Left ventricle myocardium inferior (tissue), 1 donor: ENCODE measurements at regions not wholly inside any gene's neighbourhood (a gene's known extent, or its start where the extent isn't known, plus 50 kb on each side); places are given as distances from the start of the nearest gene placed in this dataset.

Source experiments
- DNase-seq: peaks from one replicate; pipeline ENCODE4 v3.0.0-alpha.2; 2020
- H3K27ac ChIP-seq: fragments of 200-600 bp; replicated peaks from 2 replicates; pipeline ENCODE4 v1.8.0; 2021
- H3K27me3 ChIP-seq: fragments of 200-600 bp; 2 replicates; pipeline ENCODE4 v1.8.0; 2021; ENCODE audit warnings: low read depth
- H3K36me3 ChIP-seq: fragments of 200-600 bp; 2 replicates; pipeline ENCODE4 v1.8.0; 2021
- H3K4me1 ChIP-seq: fragments of 200-600 bp; 2 replicates; pipeline ENCODE4 v1.8.0; 2021
- H3K4me3 ChIP-seq: fragments of 200-600 bp; 2 replicates; pipeline ENCODE4 v1.8.0; 2021; ENCODE audit warnings: mild to moderate bottlenecking, moderate library complexity
- H3K9me3 ChIP-seq: fragments of 200-600 bp; replicated peaks from 2 replicates; pipeline ENCODE4 v1.8.0; 2021
- intact Hi-C: fragments of 100-400 bp; cut with micrococcal nuclease; formaldehyde crosslinking; loops from one replicate; pipeline ENCODE4 v1.11.0; 2022
- TF ChIP-seq, protein P1 (sequence below): fragments of 200-600 bp; IDR thresholded peaks from 2 replicates; pipeline ENCODE4 v1.8.0; 2021; ENCODE audit warnings: antibody characterized with exemption, mild to moderate bottlenecking, borderline replicate concordance
- donor health status: DM: no; HTN: yes; CAD: no; lungs with severe emphysema.

DNA sequence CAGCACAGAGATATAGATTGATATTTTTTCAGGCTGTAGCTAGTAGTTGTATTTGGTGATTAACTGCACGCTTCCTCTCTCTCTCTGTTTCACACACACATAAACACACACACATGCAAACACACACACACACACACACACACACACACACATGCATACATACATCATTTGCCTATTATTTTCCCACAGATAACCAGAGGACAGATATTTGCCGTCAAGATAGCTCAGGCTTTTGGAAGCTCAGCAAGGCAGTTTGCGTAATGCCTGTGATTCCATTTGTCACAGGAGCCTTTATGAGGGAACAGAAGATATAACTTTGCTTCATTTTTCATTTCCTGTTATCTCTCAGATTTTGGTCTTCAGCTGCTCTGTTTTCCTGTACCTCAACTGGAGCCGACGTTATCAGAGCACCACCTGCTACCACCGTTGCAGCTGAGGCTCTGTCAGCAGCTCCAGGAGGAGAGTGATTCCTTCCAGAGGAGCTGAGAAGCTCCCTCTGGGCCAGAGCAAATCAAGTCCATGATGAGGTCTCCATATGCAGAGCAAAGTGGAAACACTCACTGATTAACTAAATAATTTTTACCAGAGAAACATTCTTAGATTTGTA, 341.9 kb upstream of the PIK3C3 start:
- no peak overlapping the region for H3K27ac ChIP-seq
- DNase-seq: no peak
- intact Hi-C loops: no loop called here

DNA sequence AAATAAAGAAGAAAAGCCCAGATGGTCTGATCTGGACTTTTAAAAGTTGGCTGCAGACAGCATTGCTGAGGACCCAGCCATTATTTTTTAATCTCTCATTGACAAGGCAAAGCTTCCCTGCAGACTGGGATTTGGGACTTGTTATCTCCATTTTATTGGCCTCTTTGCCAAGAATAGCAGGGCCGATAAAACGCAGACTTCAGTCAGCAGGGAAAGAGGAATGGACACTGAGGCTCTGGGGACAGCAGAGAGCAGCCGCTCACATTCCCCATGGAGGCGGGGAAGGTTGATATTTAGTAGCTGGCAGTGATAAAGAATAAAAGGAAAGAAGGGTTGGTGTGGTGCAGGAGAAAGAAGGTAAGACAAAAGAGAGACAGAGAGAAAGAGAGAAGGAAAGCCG, 350.1 kb upstream of the PIK3C3 start:
- Histone ChIP-seq H3K36me3 (no peaks in the 10 kb centered on the region), H3K4me3 (no peak overlapping the region), H3K27ac (no peak overlapping the region), H3K9me3 (no peaks in the 10 kb centered on the region), H3K4me1 (no peaks in the 10 kb centered on the region), H3K27me3 (no peaks in the 10 kb centered on the region)
- TF ChIP-seq, protein P1, sequence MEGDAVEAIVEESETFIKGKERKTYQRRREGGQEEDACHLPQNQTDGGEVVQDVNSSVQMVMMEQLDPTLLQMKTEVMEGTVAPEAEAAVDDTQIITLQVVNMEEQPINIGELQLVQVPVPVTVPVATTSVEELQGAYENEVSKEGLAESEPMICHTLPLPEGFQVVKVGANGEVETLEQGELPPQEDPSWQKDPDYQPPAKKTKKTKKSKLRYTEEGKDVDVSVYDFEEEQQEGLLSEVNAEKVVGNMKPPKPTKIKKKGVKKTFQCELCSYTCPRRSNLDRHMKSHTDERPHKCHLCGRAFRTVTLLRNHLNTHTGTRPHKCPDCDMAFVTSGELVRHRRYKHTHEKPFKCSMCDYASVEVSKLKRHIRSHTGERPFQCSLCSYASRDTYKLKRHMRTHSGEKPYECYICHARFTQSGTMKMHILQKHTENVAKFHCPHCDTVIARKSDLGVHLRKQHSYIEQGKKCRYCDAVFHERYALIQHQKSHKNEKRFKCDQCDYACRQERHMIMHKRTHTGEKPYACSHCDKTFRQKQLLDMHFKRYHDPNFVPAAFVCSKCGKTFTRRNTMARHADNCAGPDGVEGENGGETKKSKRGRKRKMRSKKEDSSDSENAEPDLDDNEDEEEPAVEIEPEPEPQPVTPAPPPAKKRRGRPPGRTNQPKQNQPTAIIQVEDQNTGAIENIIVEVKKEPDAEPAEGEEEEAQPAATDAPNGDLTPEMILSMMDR: no peak
- intact Hi-C loops: no loop called here
- no peak for DNase-seq

More for the DNA sequence above, 341.9 kb upstream of the PIK3C3 start:
- Histone ChIP-seq H3K9me3 (peaks cover 9% of the 10 kb centered on the region), H3K27me3 (no peaks in the 10 kb centered on the region), H3K36me3 (no peaks in the 10 kb centered on the region), H3K4me1 (no peaks in the 10 kb centered on the region), H3K4me3 (no peak overlapping the region)
- TF ChIP-seq, protein P1: no peak

DNA sequence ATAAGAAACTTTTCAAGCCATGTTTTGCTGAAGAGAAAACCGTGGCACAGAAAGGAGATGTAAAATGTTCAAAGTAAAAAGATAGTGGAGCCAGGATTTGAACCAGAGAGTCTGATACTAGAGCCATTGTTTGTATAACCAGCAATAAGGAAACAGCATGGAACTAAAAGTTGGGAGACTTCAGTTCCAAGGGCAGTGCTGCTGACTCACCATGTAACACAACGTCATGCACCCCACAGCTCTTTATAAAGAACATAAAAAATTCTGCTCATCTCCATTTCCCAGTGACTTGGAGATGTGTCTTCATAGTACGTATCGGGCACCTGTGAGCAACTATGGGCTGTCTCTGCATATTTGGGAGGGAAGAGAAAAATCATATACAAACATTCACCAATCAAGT, 353.0 kb upstream of the PIK3C3 start:
- Histone ChIP-seq H3K36me3 (no peaks in the 10 kb centered on the region), H3K27me3 (no peaks in the 10 kb centered on the region), H3K9me3 (no peaks in the 10 kb centered on the region), H3K4me1 (no peaks in the 10 kb centered on the region), H3K4me3 (no peak overlapping the region), H3K27ac (no peak overlapping the region)
- intact Hi-C loops: no loop called here
- TF ChIP-seq, protein P1: no peak
- no peak for DNase-seq

DNA sequence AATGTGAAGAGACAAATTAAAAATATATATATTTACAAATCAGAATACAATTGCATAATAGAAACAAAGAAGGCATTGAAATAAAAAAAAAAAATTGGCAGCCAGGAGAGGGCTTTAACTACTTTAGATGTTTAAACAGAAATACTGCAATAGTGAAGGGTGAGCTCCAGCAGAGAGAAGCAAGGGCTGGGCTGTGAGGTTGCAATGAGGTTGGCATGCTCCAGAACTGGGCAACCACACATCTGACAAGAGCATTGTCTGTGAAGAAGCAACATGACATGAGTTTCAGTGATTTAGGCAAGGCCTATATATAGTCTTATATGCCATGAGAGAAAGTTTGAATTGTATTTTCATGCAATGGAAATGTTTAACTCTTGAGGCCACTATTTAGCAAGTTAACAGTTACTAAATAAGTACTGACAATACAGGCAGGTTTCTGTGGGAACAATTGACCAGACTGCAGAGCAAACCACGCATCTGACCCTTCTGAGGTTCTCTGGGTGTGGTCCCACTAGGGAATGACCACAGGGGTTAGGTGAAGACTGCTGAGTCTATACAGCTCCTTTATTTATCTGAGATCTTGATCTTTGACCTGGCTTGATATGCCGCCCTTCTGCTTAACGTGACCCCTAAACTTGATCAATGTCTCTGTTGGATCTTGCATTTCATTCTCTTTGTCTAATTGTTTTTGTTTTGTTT, 354.2 kb upstream of the PIK3C3 start:
- no peaks in the 10 kb centered on the region for H3K36me3 ChIP-seq
- H3K4me1 ChIP-seq: no peaks in the 10 kb centered on the region
- H3K4me3 ChIP-seq: no peak overlapping the region
- H3K9me3 ChIP-seq: no peaks in the 10 kb centered on the region
- no peak overlapping the region for H3K27ac ChIP-seq
- H3K27me3 ChIP-seq: no peaks in the 10 kb centered on the region
- intact Hi-C loops: no loop called here
- TF ChIP-seq, protein P1: no peak
- DNase-seq: no peak

DNA sequence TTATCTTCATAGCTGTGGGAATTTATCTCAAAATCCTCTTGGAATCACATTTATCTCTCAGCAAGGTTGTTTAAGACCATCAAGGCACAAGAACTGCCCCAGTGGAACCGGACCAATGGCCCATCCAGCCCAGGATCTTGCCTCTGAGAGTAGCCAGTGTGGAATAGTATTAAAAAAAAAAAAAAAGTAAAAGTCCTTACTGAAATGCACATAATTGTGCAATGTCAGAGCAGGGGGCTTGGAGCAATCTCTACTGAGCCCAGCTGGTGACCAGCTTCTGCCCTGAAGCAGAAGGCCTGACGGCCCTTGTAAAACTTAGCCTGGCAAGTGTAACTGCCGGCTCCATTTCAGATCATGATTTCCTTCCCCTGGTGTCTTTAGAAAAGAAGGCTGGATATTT, 355.6 kb upstream of the PIK3C3 start:
- no peaks in the 10 kb centered on the region for H3K27me3 ChIP-seq
- no peaks in the 10 kb centered on the region for H3K9me3 ChIP-seq
- TF ChIP-seq, protein P1: no peak
- intact Hi-C loops: no loop called here
- peak; percentile 15 for DNase-seq
- no peaks in the 10 kb centered on the region for H3K4me1 ChIP-seq
- no peaks in the 10 kb centered on the region for H3K36me3 ChIP-seq
- H3K4me3 ChIP-seq: no peak overlapping the region
- peak overlapping the region; percentile 42 for H3K27ac ChIP-seq
